ENCODE measurements at regions not wholly inside any gene's neighbourhood (a gene's known extent, or its start where the extent isn't known, plus 50 kb on each side); places are given as distances from the start of the nearest gene placed in this dataset.

- Histone ChIP-seq H2AFZ (ENCODE audit: low read length) (no peak overlapping the region), H3K4me2 (ENCODE audit: low read length) (no peak overlapping the region), H3K27ac (ENCODE audit: low read depth, low read length, poor library complexity, severe bottlenecking) (no peak overlapping the region), H3K36me3 (ENCODE audit: insufficient read depth, low read length) (no peaks in the 10 kb centered on the region), H3K79me2 (ENCODE audit: insufficient read depth, low read depth, low read length) (no peaks in the 10 kb centered on the region), H4K20me1 (ENCODE audit: insufficient read depth, low read length) (no peaks in the 10 kb centered on the region), H3K9me2 (ENCODE audit: insufficient read depth, low read length) (no peaks in the 10 kb centered on the region), H3K9me3 (ENCODE audit: low read length) (0 out of 2 replicates have a peak, but pooled peaks cover 5% of the 10 kb centered on the region), H3K4me3 (ENCODE audit: low read depth, low read length, poor library complexity, severe bottlenecking) (no peak overlapping the region), H3K4me1 (ENCODE audit: insufficient read depth, low read length, poor library complexity, severe bottlenecking) (peaks cover 14% of the 10 kb centered on the region)
- BruUV-seq (replicated peaks): no TSS peak
- no peak for TF ChIP-seq CTCF (conservative IDR thresholded peaks at IDR 0.05; ENCODE audit: low read length)
- CTCF ChIA-PET (ENCODE audit: unreplicated experiment): no interaction called here
- POLR2A ChIA-PET: no interaction called here
- no peak for DNase-seq (ENCODE audit: low spot score)
- intact Hi-C loops (cut with micrococcal nuclease; ENCODE audit: unreplicated experiment): loop anchor here (5.0 kb wide), 2 partner anchors 52 to 238 kb away; no protein-coding TSS in a partner anchor
Measured at GRCh38 chr1:116819081-116819480, 64.9 kb downstream of the CD2 start.

- CTCF ChIA-PET (ENCODE audit: unreplicated experiment): no interaction called here
- no peak overlapping the region for H3K4me3 ChIP-seq (ENCODE audit: low read depth, low read length, poor library complexity, severe bottlenecking)
- H3K79me2 ChIP-seq (ENCODE audit: insufficient read depth, low read depth, low read length): no peaks in the 10 kb centered on the region
- peaks cover 14% of the 10 kb centered on the region for H3K4me1 ChIP-seq (ENCODE audit: insufficient read depth, low read length, poor library complexity, severe bottlenecking)
- H4K20me1 ChIP-seq (ENCODE audit: insufficient read depth, low read length): no peaks in the 10 kb centered on the region
- no TSS peak for BruUV-seq (replicated peaks)
- H3K9me2 ChIP-seq (ENCODE audit: insufficient read depth, low read length): no peaks in the 10 kb centered on the region
- DNase-seq (ENCODE audit: low spot score): no peak
- no peaks in the 10 kb centered on the region for H3K36me3 ChIP-seq (ENCODE audit: insufficient read depth, low read length)
- H2AFZ ChIP-seq (ENCODE audit: low read length): no peak overlapping the region
- intact Hi-C loops (cut with micrococcal nuclease; ENCODE audit: unreplicated experiment): no loop called here
- no peak overlapping the region for H3K27ac ChIP-seq (ENCODE audit: low read depth, low read length, poor library complexity, severe bottlenecking)
- H3K9me3 ChIP-seq (ENCODE audit: low read length): no peaks in the 10 kb centered on the region
- POLR2A ChIA-PET: no interaction called here
- no peak for TF ChIP-seq CTCF (conservative IDR thresholded peaks at IDR 0.05; ENCODE audit: low read length)
- no peak for TF ChIP-seq EZH2phosphoT487 (IDR thresholded peaks at IDR 0.05; ENCODE audit: borderline replicate concordance, low read depth, low read length)
- H3K4me2 ChIP-seq (ENCODE audit: low read length): no peak overlapping the region
Measured at GRCh38 chr1:116820369-116820768, 66.1 kb downstream of the CD2 start.

- no peak overlapping the region for H2AFZ ChIP-seq (ENCODE audit: low read length)
- no peaks in the 10 kb centered on the region for H3K9me2 ChIP-seq (ENCODE audit: insufficient read depth, low read length)
- TF ChIP-seq CTCF (conservative IDR thresholded peaks at IDR 0.05; ENCODE audit: low read length) (no peak), EZH2phosphoT487 (IDR thresholded peaks at IDR 0.05; ENCODE audit: borderline replicate concordance, low read depth, low read length) (no peak)
- no peaks in the 10 kb centered on the region for H3K36me3 ChIP-seq (ENCODE audit: insufficient read depth, low read length)
- ChIA-PET CTCF (ENCODE audit: unreplicated experiment) (no interaction called here), POLR2A (no interaction called here)
- BruUV-seq (replicated peaks): no TSS peak
- H3K4me3 ChIP-seq (ENCODE audit: low read depth, low read length, poor library complexity, severe bottlenecking): no peak overlapping the region
- no peak overlapping the region for H3K4me2 ChIP-seq (ENCODE audit: low read length)
- no peaks in the 10 kb centered on the region for H3K79me2 ChIP-seq (ENCODE audit: insufficient read depth, low read depth, low read length)
- H3K27ac ChIP-seq (ENCODE audit: low read depth, low read length, poor library complexity, severe bottlenecking): no peak overlapping the region
- H3K9me3 ChIP-seq (ENCODE audit: low read length): no peaks in the 10 kb centered on the region
- H4K20me1 ChIP-seq (ENCODE audit: insufficient read depth, low read length): no peaks in the 10 kb centered on the region
- no peak for DNase-seq (ENCODE audit: low spot score)
- peaks cover 8% of the 10 kb centered on the region for H3K4me1 ChIP-seq (ENCODE audit: insufficient read depth, low read length, poor library complexity, severe bottlenecking)
- intact Hi-C loops (cut with micrococcal nuclease; ENCODE audit: unreplicated experiment): no loop called here
Measured at GRCh38 chr1:116821763-116822162, 67.5 kb downstream of the CD2 start.
